SK-MEL-5 (cell line): ENCODE measurements at regions not wholly inside any gene's neighbourhood (a gene's known extent, or its start where the extent isn't known, plus 50 kb on each side); places are given as distances from the start of the nearest gene placed in this dataset.
"Not testable (repeated sequence)": the region's sequence is repeated elsewhere in the genome, so short reads cannot be mapped to it uniquely, and the experiment has no call there.

ENCODE experiments used
- DNase-seq: peaks from one replicate; pipeline ENCODE4 v3.0.0-alpha.2; 2016; ENCODE audit warnings: low read depth, low spot score
- in situ Hi-C: cut with HindIII; loops from 2 replicates; pipeline ENCODE4 v1.10.0; 2016; ENCODE audit warnings: low sequenced_read_pairs, high pct_unique_total_duplicates, low pct_unique_long_range_greater_than_20kb

DNA sequence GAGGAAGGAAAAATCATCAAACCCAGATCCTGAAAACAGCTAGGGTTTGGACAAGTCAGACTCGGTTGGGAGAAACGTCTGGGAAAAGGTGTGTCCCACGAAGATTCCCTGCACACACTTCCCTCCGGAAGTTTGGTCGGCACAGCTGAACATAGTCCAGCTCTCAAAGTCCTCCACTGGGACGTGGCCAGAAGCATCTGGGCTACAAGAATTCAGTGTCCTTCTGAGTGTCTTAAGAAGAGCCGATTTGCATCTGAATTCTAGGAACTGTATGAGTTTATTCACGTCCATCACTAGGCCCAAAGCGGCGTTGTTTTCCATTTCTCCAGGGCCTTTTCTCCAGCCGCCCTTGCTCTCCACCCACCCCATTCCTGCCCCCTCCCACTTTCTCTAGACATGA lies 109.1 kb downstream of the C17orf67 start:
- in situ Hi-C loops: loop anchor here (25.0 kb wide), 1 partner anchor 137 kb away; the partner anchor contains the start of gene NOG
- no peak for DNase-seq

DNA sequence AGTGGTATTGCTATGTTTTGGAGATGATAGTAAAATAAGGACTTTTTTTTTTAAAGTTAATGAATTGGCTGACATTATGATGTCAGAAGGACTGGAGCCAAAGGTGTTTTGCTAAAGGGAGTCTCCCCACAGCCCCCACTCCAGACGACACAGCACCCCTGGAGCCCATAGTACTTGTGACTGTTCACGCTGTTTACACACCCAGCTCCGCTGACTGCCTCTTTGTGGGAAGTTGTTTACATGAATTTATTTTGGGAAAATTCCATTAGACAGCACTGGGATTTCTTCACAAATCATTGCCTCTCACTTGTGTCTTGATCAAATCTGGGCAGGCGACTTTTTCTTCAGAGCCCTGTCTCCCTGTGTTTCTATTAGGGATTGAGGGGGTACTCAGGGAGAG lies 108.6 kb downstream of the C17orf67 start:
- in situ Hi-C loops: no loop called here

DNA sequence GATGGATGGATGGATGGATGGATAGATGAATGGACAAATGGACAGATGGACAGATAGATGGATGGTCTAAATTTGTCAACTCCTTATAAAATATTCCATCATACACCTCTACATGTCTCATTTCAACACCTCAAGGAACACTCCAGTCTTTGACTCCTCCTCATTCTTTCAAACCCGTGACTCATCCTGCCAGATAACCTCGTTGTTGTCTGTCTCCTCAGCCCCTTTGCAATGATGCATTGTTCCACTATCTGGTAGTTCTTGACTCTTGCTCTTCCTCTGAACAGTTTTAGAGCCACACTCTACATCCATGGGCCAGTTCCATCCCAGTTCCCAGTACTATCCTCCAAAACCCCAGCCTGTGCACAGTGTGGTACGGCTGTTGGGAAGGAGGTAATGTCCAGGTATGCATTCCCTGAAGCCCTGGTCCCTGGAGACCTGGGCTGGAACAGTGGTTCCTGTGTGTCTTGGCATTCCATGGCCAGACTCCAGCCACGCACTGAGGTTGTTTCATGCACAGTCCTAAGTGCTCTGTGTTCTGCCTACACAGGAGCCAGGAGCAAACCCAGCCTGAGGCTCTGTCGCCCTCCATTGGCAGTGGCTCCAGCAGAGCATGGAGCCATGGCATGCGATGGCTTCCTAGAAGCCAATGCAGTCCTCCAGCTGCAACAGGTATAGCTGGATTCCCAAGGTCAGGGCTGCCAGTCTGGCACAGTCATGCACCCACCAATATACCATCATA lies 105.7 kb downstream of the C17orf67 start:
- in situ Hi-C loops: no loop called here
- DNase-seq: peak; percentile 21

More for the DNA sequence above, 108.6 kb downstream of the C17orf67 start:
- DNase-seq: no peak

DNA sequence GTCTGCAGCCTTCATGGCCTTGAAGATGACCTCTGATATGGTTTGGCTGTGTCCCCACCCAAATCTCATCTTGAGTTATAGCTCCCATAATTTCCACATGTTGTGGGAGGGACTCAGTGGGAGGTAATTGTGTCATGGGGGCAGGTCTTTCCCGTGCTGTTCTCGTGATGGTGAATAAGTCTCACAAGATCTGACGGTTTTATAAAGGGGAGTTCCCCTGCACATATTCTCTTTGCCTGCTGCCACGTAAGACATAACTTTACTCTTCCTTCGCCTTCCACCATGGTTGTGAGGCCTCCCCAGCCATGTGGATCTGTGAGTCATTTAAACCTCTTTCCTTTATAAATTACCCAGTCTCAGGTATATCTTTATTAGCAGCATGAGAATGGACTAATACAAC lies 102.6 kb downstream of the C17orf67 start:
- peak; percentile 24 for DNase-seq
- in situ Hi-C loops: not testable (repeated sequence)

DNA sequence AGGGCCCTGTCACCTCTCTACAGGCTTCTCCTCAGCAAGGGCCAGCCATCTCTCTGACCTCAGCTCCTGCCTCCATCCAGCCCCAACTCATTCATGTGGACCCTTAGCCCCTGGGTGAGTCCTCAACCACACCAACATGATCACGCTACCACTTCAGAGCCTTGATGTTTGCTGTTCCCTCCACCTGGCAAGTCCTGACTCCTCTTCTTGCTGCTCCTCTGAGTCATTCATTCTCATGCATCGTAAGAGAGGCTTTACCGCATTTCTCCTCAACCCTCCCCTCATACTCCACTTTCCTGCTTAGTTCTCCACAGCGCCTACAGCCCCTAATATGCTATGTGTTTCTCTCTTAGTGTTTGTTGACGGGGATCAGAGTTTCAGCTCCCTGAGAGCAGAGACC lies 99.9 kb downstream of the C17orf67 start:
- in situ Hi-C loops: no loop called here
- DNase-seq: no peak

DNA sequence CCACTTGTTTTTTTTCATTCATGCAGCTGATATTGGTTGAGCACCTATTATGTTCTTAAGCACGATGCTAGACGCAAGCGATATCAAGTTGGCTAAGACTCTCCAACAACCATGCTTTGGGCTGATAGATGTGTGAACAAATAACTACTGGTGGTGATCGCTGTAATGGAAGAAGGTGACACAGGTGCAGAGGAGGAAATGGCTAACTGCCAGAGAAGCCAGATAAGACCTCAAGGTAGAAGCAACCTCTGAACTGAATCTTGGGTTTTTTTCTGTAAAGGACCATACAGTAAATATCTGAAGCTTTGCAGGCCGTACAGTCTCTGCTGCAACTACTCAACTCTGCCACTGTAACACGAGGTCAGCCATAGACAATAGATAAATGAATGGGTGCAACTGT lies 97.9 kb downstream of the C17orf67 start:
- DNase-seq: no peak
- in situ Hi-C loops: no loop called here

DNA sequence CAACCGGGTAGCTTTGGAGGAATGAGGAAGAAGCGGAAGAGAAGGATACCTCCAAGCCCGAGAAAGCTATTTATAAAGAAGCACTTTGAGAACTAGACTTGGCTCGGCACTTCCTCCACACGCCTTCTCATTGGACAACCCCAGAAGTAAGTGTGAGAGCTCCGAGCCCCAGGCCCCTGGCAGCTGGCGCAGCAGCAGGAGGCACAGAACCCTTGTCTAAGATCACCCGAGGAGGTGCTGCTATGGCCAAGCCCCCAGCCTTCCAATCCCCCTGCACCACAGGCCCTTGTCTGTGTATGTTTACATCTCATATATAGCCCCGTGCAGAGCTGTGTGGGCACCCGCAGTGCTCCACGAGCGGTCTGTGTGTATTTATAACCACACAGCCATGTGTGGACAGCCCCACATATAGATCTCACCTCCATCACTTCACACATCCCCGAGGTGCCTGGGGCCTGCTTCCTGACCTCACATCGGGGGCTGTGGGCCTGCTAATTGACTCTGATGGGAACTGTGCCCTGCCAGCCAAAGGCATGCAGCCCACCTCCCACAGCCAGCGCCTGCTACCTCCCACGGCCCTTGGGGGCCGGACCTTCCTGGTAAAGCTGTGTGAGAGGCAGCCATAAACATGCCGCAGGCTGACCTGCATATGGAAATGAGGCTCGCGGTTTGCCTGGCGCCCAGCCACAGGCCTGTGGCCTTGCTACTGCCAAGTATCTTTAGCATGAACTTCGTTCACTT lies 96.1 kb downstream of the C17orf67 start:
- in situ Hi-C loops: no loop called here

DNA sequence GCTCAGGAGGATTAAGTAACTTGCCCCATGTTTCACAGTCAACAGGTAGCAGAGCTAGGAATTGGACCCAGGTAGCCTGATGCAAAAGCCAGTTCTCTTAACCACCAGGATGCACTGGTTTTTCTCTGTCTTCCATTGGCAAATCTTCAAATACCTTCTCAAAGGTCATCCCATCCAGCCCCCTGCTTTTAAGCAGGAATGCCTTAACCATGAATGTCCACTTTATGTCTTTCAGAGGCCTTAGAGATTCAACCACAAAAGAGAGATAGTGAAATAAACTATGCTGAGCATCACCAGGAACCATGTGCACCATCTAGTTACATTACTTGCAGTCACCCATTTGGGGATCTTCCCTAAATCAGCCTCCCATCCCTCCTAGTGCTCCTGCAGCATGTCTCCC lies 94.3 kb downstream of the C17orf67 start:
- no peak for DNase-seq

More for the DNA sequence above, 96.1 kb downstream of the C17orf67 start:
- no peak for DNase-seq

DNA sequence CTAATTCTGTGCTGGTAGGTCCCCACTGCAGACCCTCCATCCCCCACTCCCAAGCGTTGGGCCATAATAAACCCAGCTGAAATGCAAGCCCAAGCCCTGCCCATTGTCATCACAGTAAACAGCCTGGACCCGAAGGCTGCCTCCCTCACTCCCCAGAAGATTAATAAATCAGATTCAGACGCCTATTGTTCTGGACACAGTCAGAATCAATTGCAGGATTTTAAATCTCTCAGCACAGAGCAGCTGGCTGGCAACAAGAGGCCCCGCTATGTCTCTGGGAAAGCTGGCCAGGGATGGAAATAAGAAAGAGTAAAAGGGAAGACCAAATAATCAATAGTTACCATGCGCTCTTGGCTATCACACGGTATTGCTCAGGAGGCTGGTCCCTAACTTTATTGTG lies 93.9 kb downstream of the C17orf67 start:
- in situ Hi-C loops: no loop called here
- no peak for DNase-seq

More for the DNA sequence above, 94.3 kb downstream of the C17orf67 start:
- in situ Hi-C loops: no loop called here

DNA sequence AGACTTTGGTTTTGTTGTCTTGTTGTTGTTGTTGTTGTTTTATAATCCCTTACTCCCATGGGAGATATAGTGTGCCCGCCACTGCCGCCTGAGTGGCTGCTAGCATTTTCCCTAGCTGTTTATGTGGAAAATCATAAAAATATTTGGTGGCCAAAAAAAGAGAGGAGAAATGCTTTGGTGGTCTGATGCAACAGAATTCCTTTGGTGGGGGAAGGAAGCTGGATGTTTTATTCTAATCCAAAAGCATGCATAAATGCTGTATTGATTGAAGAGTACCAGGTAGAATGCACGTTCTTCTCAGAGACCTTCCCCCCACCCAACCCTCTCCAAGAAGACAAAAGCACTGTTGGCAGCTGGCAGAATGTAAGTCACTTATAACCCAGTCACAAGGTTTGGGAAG lies 93.2 kb downstream of the C17orf67 start:
- in situ Hi-C loops: no loop called here

More for the DNA sequence above, 93.2 kb downstream of the C17orf67 start:
- DNase-seq: peak; percentile 4
